AG04450 (cell line): ENCODE measurements at regions not wholly inside any gene's neighbourhood (a gene's known extent, or its start where the extent isn't known, plus 50 kb on each side); places are given as distances from the start of the nearest gene placed in this dataset.

ENCODE experiments used
- CTCF ChIA-PET: fragments of 300-600, 350-600 bp; formaldehyde crosslinking; extraction: SDS; loops from one replicate; lab custom pipeline; 2022; ENCODE audit warnings: antibody characterized with exemption, inconsistent platforms; lab: Charles Lee
- POLR2A ChIA-PET: fragments of 350-600 bp; formaldehyde crosslinking; extraction: SDS; loops from one replicate; lab custom pipeline; 2021; ENCODE audit warnings: antibody characterized with exemption, inconsistent platforms; lab: Yijun Ruan, JAX
- DNase-seq: peaks from one replicate; pipeline ENCODE4 v3.0.0-alpha.2; 2011; ENCODE audit warnings: low read depth, low spot score
- H3K27ac ChIP-seq: one replicate; pipeline ENCODE4 v1.5.1; 2012; ENCODE audit warnings: low read depth, low read length, control low read depth
- H3K27me3 ChIP-seq: one replicate; pipeline ENCODE4 v1.6.0; 2012; ENCODE audit warnings: low read length; ENCODE audit not compliant: control insufficient read depth, insufficient read depth
- H3K4me3 ChIP-seq: 2 replicates; pipeline ENCODE4 v1.5.1; 2011; ENCODE audit warnings: mild to moderate bottlenecking, low read depth, low read length, control low read depth
- H3K9me3 ChIP-seq: 2 replicates; pipeline ENCODE4 v1.5.1; 2012; ENCODE audit warnings: low read length; ENCODE audit not compliant: control insufficient read depth, insufficient read depth
- CTCF ChIP-seq: IDR thresholded peaks from 2 replicates; pipeline ENCODE4 v1.5.1; 2011; ENCODE audit warnings: low read depth, low read length, control low read depth, inconsistent platforms

- peaks cover 9% of the 10 kb centered on the region for H3K27me3 ChIP-seq
- DNase-seq, result no peak
- no peak overlapping the region for H3K27ac ChIP-seq
- ChIA-PET CTCF (no interaction called here), POLR2A (no interaction called here)
- peaks cover 11% of the 10 kb centered on the region; the same call in 1 of the 2 replicates for H3K9me3 ChIP-seq
- H3K4me3 ChIP-seq, result no peak overlapping the region
- no peak for TF ChIP-seq CTCF
Observed at GRCh38 chr2:15082105-15083058, 449.9 kb downstream of the LRATD1 start.

- POLR2A ChIA-PET, result no interaction called here
- Histone ChIP-seq H3K27ac (no peak overlapping the region), H3K27me3 (peaks cover 10% of the 10 kb centered on the region), H3K9me3 (peaks cover 11% of the 10 kb centered on the region; the same call in 1 of the 2 replicates), H3K4me3 (no peak overlapping the region)
- TF ChIP-seq CTCF, result no peak
- no peak for DNase-seq
- CTCF ChIA-PET, result no interaction called here
Observed at GRCh38 chr2:15084826-15085489, 452.4 kb downstream of the LRATD1 start.

- Histone ChIP-seq H3K27ac (peak overlapping the region; percentile 11), H3K4me3 (no peak overlapping the region), H3K9me3 (no peaks in the 10 kb centered on the region), H3K27me3 (peaks cover 3% of the 10 kb centered on the region)
- DNase-seq, result no peak
- ChIA-PET POLR2A (no interaction called here), CTCF (no interaction called here)
- TF ChIP-seq CTCF, result no peak
Observed at GRCh38 chr2:15092181-15092580, 459.7 kb downstream of the LRATD1 start.

GRCh38 chr2:15092691-15093090, 460.2 kb downstream of the LRATD1 start:
- Histone ChIP-seq H3K27ac (peak overlapping the region; percentile 11), H3K27me3 (peaks cover 2% of the 10 kb centered on the region), H3K9me3 (no peaks in the 10 kb centered on the region), H3K4me3 (no peak overlapping the region)
- no peak for DNase-seq
- no peak for TF ChIP-seq CTCF
- ChIA-PET CTCF (no interaction called here), POLR2A (no interaction called here)

- DNase-seq, result no peak
- H3K4me3 ChIP-seq, result no peak overlapping the region
- ChIA-PET POLR2A (no interaction called here), CTCF (no interaction called here)
- H3K27me3 ChIP-seq, result no peaks in the 10 kb centered on the region
- H3K9me3 ChIP-seq, result no peaks in the 10 kb centered on the region
- no peak for TF ChIP-seq CTCF
- no peak overlapping the region for H3K27ac ChIP-seq
Observed at GRCh38 chr2:15094161-15094560, 461.6 kb downstream of the LRATD1 start.
